Gastroesophageal sphincter (tissue), 4 donors: ENCODE measurements at regions not wholly inside any gene's neighbourhood (a gene's known extent, or its start where the extent isn't known, plus 50 kb on each side); places are given as distances from the start of the nearest gene placed in this dataset.

ENCODE experiments used
- ATAC-seq: fragments of 150-250 bp; one replicate; pipeline ENCODE4 v1.9.1; 2016; ENCODE audit warnings: mild to moderate bottlenecking, moderate library complexity
- H3K27ac ChIP-seq, 4 donors: fragments of 200-600 bp; sonication (generic) in 3 of 4; 1 replicate in 3 of 4; 2 replicates in 1 of 4; pipeline ENCODE4 v1.5.1; 2016 to 2019
- H3K27me3 ChIP-seq: fragments of 200-600 bp; sonication (generic); one replicate; pipeline ENCODE4 v1.5.1; 2019
- H3K36me3 ChIP-seq, 2 donors: fragments of 200-600 bp; sonication (generic); one replicate each; pipeline ENCODE4 v1.5.1; 2019; ENCODE audit warnings: control low read depth in 1 of 2
- H3K4me1 ChIP-seq, 3 donors: fragments of 200-600 bp; sonication (generic); 1 replicate in 2 of 3; 2 replicates in 1 of 3; pipeline ENCODE4 v1.5.1; 2016 to 2019; ENCODE audit warnings: control low read depth in 2 of 3
- H3K4me3 ChIP-seq, 2 donors: fragments of 200-600 bp; sonication (generic); one replicate each; pipeline ENCODE4 v1.5.1; 2019; ENCODE audit warnings: mild to moderate bottlenecking in 1 of 2, moderate library complexity in 1 of 2
- H3K9me3 ChIP-seq, 3 donors: fragments of 200-600 bp; sonication (generic); one replicate each; pipeline ENCODE4 v1.5.1; 2017 to 2019; ENCODE audit warnings: control low read depth in 2 of 3
- EP300 ChIP-seq: sonication (generic); formaldehyde crosslinking; IDR thresholded peaks from one replicate; pipeline ENCODE4 v1.6.1; 2017; ENCODE audit warnings: antibody characterized with exemption, mild to moderate bottlenecking
- POLR2A ChIP-seq, 2 donors: fragments of 450-650 bp; IDR thresholded peaks; one replicate each; pipeline ENCODE4 v1.6.1; 2017; ENCODE audit warnings: antibody characterized with exemption in 2 of 2, mild to moderate bottlenecking in 2 of 2, moderate library complexity in 1 of 2
- POLR2AphosphoS5 ChIP-seq: sonication (generic); formaldehyde crosslinking; IDR thresholded peaks from one replicate; pipeline ENCODE4 v1.6.1; 2017; ENCODE audit warnings: antibody characterized with exemption
- WGBS, 2 donors: methylation state at CpG; one replicate each; pipeline ENCODE4 v1.1.5; 2018; ENCODE audit warnings: low coverage in 1 of 2; 5-methylcytosine and 5-hydroxymethylcytosine counted together
- TF ChIP-seq, protein P1 (sequence below), 4 experiments: fragments of 200-600 bp in 2 of 4; fragments of 450-650 bp in 2 of 4; sonication (generic) in 1 of 4; IDR thresholded peaks; one replicate each; pipeline ENCODE4 v1.5.1; 2017 to 2019; ENCODE audit warnings: antibody characterized with exemption in 4 of 4, mild to moderate bottlenecking in 2 of 4, moderate library complexity in 2 of 4

DNA sequence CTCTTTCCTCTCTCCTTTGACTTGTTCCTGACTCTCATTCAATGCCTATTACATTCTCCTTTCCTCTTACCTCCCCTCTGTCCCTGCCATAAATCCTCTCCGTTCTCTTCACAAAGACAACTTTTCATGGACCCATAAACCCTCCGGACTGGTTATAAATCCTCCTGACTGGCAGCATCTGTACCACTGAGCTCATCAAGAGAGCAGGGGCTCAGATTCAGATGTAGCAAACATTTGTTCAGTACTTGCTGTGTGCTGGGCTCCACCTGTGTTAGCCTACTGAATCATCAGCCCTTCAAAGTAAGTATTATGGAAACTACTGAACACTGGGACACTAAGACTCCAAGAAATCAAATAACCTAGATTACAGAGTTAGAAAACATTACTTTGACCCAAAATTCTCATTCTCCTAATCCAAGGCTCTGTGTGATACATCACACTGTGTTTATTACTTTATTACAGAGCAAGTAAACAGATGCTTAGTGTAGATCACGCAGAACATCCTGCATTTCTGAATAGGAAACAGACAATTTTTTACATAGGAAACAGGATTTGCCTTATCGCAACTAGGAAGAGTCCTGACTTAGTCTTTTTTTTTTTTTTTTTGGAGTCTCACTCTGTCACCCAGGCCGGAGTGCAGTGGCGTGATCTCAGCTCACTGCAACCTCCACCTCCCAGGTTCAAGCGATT lies 108.6 kb upstream of the PDE1C start:
- H3K36me3 ChIP-seq, result no peaks in the 10 kb centered on the region
- 68 to 74% methylated on average over 4 to 6 of the region's 7 CpGs for WGBS, 2 donors

GRCh38 chr7:32177232-32177631 lies 107.0 kb upstream of the PDE1C start:
- Histone ChIP-seq H3K4me1 (no peaks in the 10 kb centered on the region), H3K36me3 (no peaks in the 10 kb centered on the region), H3K27me3 (no peaks in the 10 kb centered on the region), H3K9me3 (no peaks in the 10 kb centered on the region), H3K27ac (no peak overlapping the region), H3K4me3 (no peak overlapping the region)
- WGBS, 2 donors, result 60 to 68% methylated on average over 3 of the region's 6 CpGs
- TF ChIP-seq EP300 (no peak), POLR2AphosphoS5 (no peak), POLR2A (IDR thresholded peaks at IDR 0.05) (no peak)
- TF ChIP-seq, protein P1, sequence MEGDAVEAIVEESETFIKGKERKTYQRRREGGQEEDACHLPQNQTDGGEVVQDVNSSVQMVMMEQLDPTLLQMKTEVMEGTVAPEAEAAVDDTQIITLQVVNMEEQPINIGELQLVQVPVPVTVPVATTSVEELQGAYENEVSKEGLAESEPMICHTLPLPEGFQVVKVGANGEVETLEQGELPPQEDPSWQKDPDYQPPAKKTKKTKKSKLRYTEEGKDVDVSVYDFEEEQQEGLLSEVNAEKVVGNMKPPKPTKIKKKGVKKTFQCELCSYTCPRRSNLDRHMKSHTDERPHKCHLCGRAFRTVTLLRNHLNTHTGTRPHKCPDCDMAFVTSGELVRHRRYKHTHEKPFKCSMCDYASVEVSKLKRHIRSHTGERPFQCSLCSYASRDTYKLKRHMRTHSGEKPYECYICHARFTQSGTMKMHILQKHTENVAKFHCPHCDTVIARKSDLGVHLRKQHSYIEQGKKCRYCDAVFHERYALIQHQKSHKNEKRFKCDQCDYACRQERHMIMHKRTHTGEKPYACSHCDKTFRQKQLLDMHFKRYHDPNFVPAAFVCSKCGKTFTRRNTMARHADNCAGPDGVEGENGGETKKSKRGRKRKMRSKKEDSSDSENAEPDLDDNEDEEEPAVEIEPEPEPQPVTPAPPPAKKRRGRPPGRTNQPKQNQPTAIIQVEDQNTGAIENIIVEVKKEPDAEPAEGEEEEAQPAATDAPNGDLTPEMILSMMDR (IDR thresholded peaks at IDR 0.05), result no peak
- no peak for ATAC-seq

More for the DNA sequence above, 108.6 kb upstream of the PDE1C start:
- Histone ChIP-seq H3K9me3 (no peaks in the 10 kb centered on the region), H3K27ac (no peak overlapping the region), H3K4me3 (no peak overlapping the region), H3K27me3 (no peaks in the 10 kb centered on the region), H3K4me1 (no peaks in the 10 kb centered on the region)
- ATAC-seq, result no peak
- TF ChIP-seq POLR2A (IDR thresholded peaks at IDR 0.05) (no peak), EP300 (no peak), POLR2AphosphoS5 (no peak)
- TF ChIP-seq, protein P1 (IDR thresholded peaks at IDR 0.05), result no peak

DNA sequence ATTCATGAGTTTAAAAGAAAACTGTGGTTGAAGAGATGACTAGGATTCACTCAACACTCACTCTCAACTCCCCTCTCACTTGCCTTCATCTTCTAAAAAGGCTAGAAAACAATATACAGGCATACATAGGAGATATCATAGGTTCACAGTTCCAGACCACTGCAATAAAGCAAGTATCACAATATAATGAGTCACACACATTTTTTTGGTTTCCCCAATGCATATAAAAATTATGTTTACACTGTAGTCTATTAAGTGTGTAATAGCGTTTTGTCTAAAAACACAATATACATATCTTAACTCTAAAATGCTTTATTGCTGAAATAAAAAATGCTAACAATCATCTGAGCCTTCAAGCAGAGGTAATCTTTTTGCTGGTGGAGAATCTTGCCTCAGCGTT lies 104.9 kb upstream of the PDE1C start:
- H3K4me1 ChIP-seq, result no peaks in the 10 kb centered on the region
- H3K27me3 ChIP-seq, result no peaks in the 10 kb centered on the region
- ATAC-seq, result no peak
- TF ChIP-seq EP300 (no peak), POLR2A (IDR thresholded peaks at IDR 0.05) (no peak), POLR2AphosphoS5 (no peak)
- TF ChIP-seq, protein P1 (IDR thresholded peaks at IDR 0.05), result no peak
- H3K9me3 ChIP-seq, result no peaks in the 10 kb centered on the region
- no peak overlapping the region for H3K4me3 ChIP-seq
- no peak overlapping the region for H3K27ac ChIP-seq
- H3K36me3 ChIP-seq, result no peaks in the 10 kb centered on the region
- 68 to 92% methylated on average over 1 to 2 of the region's 2 CpGs for WGBS, 2 donors

GRCh38 chr7:32171248-32171647 lies 101.0 kb upstream of the PDE1C start:
- whole genome bisulfite sequencing, 2 donors, result 83 to 96% methylated on average over 2 of the region's 2 CpGs
- ATAC-seq, result no peak

More at GRCh38 chr7:32171248-32171647, 101.0 kb upstream of the PDE1C start:
- no peaks in the 10 kb centered on the region for H3K4me1 ChIP-seq
- no peaks in the 10 kb centered on the region for H3K27me3 ChIP-seq
- TF ChIP-seq POLR2A (IDR thresholded peaks at IDR 0.05), result no peak
- TF ChIP-seq POLR2AphosphoS5, result no peak
- no peak for TF ChIP-seq EP300
- TF ChIP-seq, protein P1 (IDR thresholded peaks at IDR 0.05), result no peak
- H3K36me3 ChIP-seq, result no peaks in the 10 kb centered on the region
- H3K4me3 ChIP-seq, result no peak overlapping the region
- H3K27ac ChIP-seq, result no peak overlapping the region
- no peaks in the 10 kb centered on the region for H3K9me3 ChIP-seq
